AG04449 (cell line): ENCODE measurements at regions not wholly inside any gene's neighbourhood (a gene's known extent, or its start where the extent isn't known, plus 50 kb on each side); places are given as distances from the start of the nearest gene placed in this dataset.

Experiments used
- CTCF ChIA-PET: fragments of 350-600 bp; formaldehyde crosslinking; extraction: SDS; loops from one replicate; lab custom pipeline; 2021; ENCODE audit warnings: antibody characterized with exemption; lab: Yijun Ruan, JAX
- POLR2A ChIA-PET: fragments of 400-600, 350-600 bp; formaldehyde crosslinking; extraction: SDS; loops from one replicate; lab custom pipeline; 2020; ENCODE audit warnings: antibody characterized with exemption, inconsistent platforms; lab: Yijun Ruan, JAX
- DNase-seq: peaks from one replicate; pipeline ENCODE4 v3.0.0-alpha.2; 2010; ENCODE audit warnings: low read depth, low spot score
- H3K4me3 ChIP-seq: 2 replicates; pipeline ENCODE4 v1.5.1; 2011; ENCODE audit warnings: low read depth, mild to moderate bottlenecking, control low read depth, low read length
- CTCF ChIP-seq: IDR thresholded peaks from one replicate; pipeline ENCODE4 v1.5.1; 2011; ENCODE audit warnings: mild to moderate bottlenecking, moderate library complexity, low read length, control low read depth, inconsistent platforms; ENCODE audit not compliant: insufficient read depth; ENCODE audit errors: missing control alignments

- CTCF ChIA-PET = no interaction called here
- no peak for DNase-seq
- no peak for TF ChIP-seq CTCF
- H3K4me3 ChIP-seq = no peak overlapping the region
- POLR2A ChIA-PET = no interaction called here
These were observed 412.3 kb downstream of the NPHP4 start for GRCh38 chr1:5579966-5580365.

GRCh38 chr1:5578690-5579089 is 413.5 kb downstream of the NPHP4 start:
- CTCF ChIA-PET = no interaction called here
- TF ChIP-seq CTCF = no peak
- POLR2A ChIA-PET = no interaction called here

GRCh38 chr1:5577255-5578040 is 414.8 kb downstream of the NPHP4 start:
- POLR2A ChIA-PET = no interaction called here
- TF ChIP-seq CTCF = no peak
- no peak for DNase-seq
- H3K4me3 ChIP-seq = no peak overlapping the region
- CTCF ChIA-PET = no interaction called here

More at GRCh38 chr1:5578690-5579089, 413.5 kb downstream of the NPHP4 start:
- no peak overlapping the region for H3K4me3 ChIP-seq
- no peak for DNase-seq

GRCh38 chr1:5576673-5577065 is 415.6 kb downstream of the NPHP4 start:
- ChIA-PET CTCF (no interaction called here), POLR2A (no interaction called here)
- no peak overlapping the region for H3K4me3 ChIP-seq
- DNase-seq = no peak
- TF ChIP-seq CTCF = no peak

- no peak for DNase-seq
- ChIA-PET POLR2A (no interaction called here), CTCF (no interaction called here)
- no peak overlapping the region for H3K4me3 ChIP-seq
- TF ChIP-seq CTCF = no peak
These were observed 416.1 kb downstream of the NPHP4 start for GRCh38 chr1:5576011-5576672.

GRCh38 chr1:5575396-5575940 is 416.8 kb downstream of the NPHP4 start:
- CTCF ChIA-PET = no interaction called here
- no peak for DNase-seq
- no peak overlapping the region for H3K4me3 ChIP-seq
- POLR2A ChIA-PET = no interaction called here
- no peak for TF ChIP-seq CTCF
